ENCODE measurements at regions not wholly inside any gene's neighbourhood (a gene's known extent, or its start where the extent isn't known, plus 50 kb on each side); places are given as distances from the start of the nearest gene placed in this dataset.
A peak's percentile ranks its signal among the peaks of the same experiment; 100 is the strongest.

DNA sequence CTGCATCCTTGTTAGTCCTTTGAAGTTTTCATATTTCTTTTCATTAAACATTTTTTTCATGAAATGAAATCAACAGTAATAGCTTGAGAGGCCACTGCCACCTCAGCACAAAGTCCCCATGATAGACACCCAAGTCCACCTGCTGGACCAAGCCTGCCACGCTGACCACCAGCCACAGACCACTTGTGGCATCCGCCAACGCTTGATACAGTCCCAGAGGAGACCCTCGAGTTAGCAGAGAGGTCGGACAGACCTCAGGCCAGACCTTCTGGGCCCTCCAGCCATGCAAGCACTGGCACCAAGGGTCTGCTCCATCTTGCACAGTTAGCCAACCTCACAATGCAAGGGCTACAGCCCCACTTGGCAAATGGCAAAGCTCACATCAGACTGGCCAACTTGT, 91.8 kb upstream of the RTL6 start:
- no peak for ATAC-seq (ENCODE audit: insufficient read depth, low FRiP score)
- no peak overlapping the region for H3K4me3 ChIP-seq
- DNase-seq: no peak
- peaks cover 0 to 25% (median 0%) of the 10 kb centered on the region in 5 donors for H3K4me1 ChIP-seq (ENCODE audit: control insufficient read depth in 5 of 5, insufficient read depth in 5 of 5, low read length in 5 of 5)
- 93% methylated on average over 5 of the region's 5 CpGs for WGBS, 2 donors
- TF ChIP-seq, protein P1, sequence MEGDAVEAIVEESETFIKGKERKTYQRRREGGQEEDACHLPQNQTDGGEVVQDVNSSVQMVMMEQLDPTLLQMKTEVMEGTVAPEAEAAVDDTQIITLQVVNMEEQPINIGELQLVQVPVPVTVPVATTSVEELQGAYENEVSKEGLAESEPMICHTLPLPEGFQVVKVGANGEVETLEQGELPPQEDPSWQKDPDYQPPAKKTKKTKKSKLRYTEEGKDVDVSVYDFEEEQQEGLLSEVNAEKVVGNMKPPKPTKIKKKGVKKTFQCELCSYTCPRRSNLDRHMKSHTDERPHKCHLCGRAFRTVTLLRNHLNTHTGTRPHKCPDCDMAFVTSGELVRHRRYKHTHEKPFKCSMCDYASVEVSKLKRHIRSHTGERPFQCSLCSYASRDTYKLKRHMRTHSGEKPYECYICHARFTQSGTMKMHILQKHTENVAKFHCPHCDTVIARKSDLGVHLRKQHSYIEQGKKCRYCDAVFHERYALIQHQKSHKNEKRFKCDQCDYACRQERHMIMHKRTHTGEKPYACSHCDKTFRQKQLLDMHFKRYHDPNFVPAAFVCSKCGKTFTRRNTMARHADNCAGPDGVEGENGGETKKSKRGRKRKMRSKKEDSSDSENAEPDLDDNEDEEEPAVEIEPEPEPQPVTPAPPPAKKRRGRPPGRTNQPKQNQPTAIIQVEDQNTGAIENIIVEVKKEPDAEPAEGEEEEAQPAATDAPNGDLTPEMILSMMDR (IDR thresholded peaks at IDR 0.05; ENCODE audit: control extremely low read depth, extremely low read depth): no peak
- H3K36me3 ChIP-seq (ENCODE audit: control insufficient read depth in 4 of 4, insufficient read depth in 4 of 4, low read length in 4 of 4): no peaks in the 10 kb centered on the region
- peaks cover 3 to 8% (median 3%) of the 10 kb centered on the region in 3 donors for H3K27me3 ChIP-seq (ENCODE audit: control insufficient read depth in 3 of 3, insufficient read depth in 3 of 3, low read length in 2 of 3)
- H3K9me3 ChIP-seq (ENCODE audit: control insufficient read depth in 4 of 4, insufficient read depth in 3 of 4, low read length in 3 of 4): peaks cover 0 to 5% (median 0%) of the 10 kb centered on the region in 4 donors
- no peak overlapping the region for H3K27ac ChIP-seq (ENCODE audit: low read depth in 1 of 2, low read length in 1 of 2)
- H3K9ac ChIP-seq (ENCODE audit: insufficient read depth in 1 of 2, low read length in 2 of 2): no peak overlapping the region

DNA sequence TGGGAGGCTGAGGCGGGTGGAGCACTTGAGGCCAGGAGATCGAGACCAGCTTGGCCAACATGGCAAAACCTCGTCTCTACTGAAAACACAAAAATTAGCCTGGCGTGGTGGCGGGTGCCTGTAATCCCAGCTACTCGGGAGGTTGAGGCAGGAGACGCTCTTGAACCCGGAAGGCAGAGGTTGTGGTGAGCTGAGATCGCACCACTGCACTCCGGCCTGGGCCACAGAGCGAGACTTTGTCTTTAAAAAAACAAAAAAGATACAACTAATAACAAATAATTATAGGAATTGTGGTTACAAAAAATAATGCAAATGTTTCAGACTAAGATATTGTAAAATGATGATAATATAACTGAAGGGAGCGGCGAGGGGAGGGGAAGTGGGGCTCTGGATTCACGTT, 90.3 kb upstream of the RTL6 start:
- TF ChIP-seq, protein P1 (IDR thresholded peaks at IDR 0.05; ENCODE audit: control extremely low read depth, extremely low read depth): no peak
- Histone ChIP-seq H3K27me3 (ENCODE audit: control insufficient read depth in 3 of 3, insufficient read depth in 3 of 3, low read length in 2 of 3) (peaks cover 3 to 16% (median 3%) of the 10 kb centered on the region in 3 donors), H3K27ac (ENCODE audit: low read depth in 1 of 2, low read length in 1 of 2) (no peak overlapping the region), H3K36me3 (ENCODE audit: control insufficient read depth in 4 of 4, insufficient read depth in 4 of 4, low read length in 4 of 4) (no peaks in the 10 kb centered on the region), H3K4me1 (ENCODE audit: control insufficient read depth in 5 of 5, insufficient read depth in 5 of 5, low read length in 5 of 5) (peaks cover 0 to 23% (median 0%) of the 10 kb centered on the region in 5 donors), H3K9me3 (ENCODE audit: control insufficient read depth in 4 of 4, insufficient read depth in 3 of 4, low read length in 3 of 4) (peaks cover 0 to 5% (median 0%) of the 10 kb centered on the region in 4 donors), H3K9ac (ENCODE audit: insufficient read depth in 1 of 2, low read length in 2 of 2) (no peak overlapping the region), H3K4me3 (no peak overlapping the region)
- DNase-seq (no peak), ATAC-seq (ENCODE audit: insufficient read depth, low FRiP score) (no peak)
- 93 to 94% methylated on average over 14 of the region's 14 CpGs for WGBS, 2 donors

DNA sequence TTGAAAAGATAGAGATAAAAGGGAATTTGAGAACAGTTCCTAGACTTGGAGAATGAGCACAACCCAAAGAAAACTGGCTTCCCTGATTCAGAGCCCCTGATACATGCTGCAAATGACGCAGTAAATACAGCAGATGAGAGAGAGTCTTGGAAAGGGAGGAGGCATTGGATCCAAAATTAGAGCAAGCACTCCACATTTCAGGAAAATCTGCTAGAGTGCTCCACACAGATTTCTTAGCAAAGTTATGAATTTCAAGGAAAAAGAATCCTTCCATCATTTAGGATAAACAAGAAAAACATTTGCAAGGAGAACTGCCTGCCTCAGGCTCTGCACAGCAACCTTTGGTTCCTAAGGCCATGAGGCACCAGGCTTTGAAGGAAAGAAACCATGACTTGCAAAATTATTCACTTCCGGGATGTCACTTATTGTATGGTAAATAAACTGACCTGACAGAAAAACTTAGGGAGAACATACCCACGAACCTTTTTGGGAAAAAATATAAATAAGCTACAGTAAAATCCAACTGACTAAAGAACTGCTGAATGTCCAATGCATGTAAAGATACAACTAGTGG, 89.8 kb upstream of the RTL6 start:
- Histone ChIP-seq H3K9ac (ENCODE audit: insufficient read depth in 1 of 2, low read length in 2 of 2) (no peak overlapping the region), H3K4me3 (no peak overlapping the region), H3K36me3 (ENCODE audit: control insufficient read depth in 4 of 4, insufficient read depth in 4 of 4, low read length in 4 of 4) (no peaks in the 10 kb centered on the region), H3K27me3 (ENCODE audit: control insufficient read depth in 3 of 3, insufficient read depth in 3 of 3, low read length in 2 of 3) (peaks cover 3 to 16% (median 3%) of the 10 kb centered on the region in 3 donors), H3K4me1 (ENCODE audit: control insufficient read depth in 5 of 5, insufficient read depth in 5 of 5, low read length in 5 of 5) (peaks cover 0 to 18% (median 3%) of the 10 kb centered on the region in 5 donors), H3K9me3 (ENCODE audit: control insufficient read depth in 4 of 4, insufficient read depth in 3 of 4, low read length in 3 of 4) (peaks cover 0 to 5% (median 0%) of the 10 kb centered on the region in 4 donors), H3K27ac (ENCODE audit: low read depth in 1 of 2, low read length in 1 of 2) (no peak overlapping the region)
- peak in 1 of 3 donors; percentile 6 for DNase-seq
- 71 to 72% methylated on average over 3 of the region's 3 CpGs for WGBS, 2 donors
- no peak for ATAC-seq (ENCODE audit: insufficient read depth, low FRiP score)
- TF ChIP-seq, protein P1 (IDR thresholded peaks at IDR 0.05; ENCODE audit: control extremely low read depth, extremely low read depth): no peak

Measured in lung (tissue), 11 donors.